HG02885 (cell line): ENCODE measurements at regions not wholly inside any gene's neighbourhood (a gene's known extent, or its start where the extent isn't known, plus 50 kb on each side); places are given as distances from the start of the nearest gene placed in this dataset.

Experiments used
- ATAC-seq: cut with Tn5 transposase; IDR thresholded peaks from one replicate; pipeline ENCODE4 v1.9.1; 2021; ENCODE audit warnings: mild to moderate bottlenecking; ENCODE audit not compliant: unreplicated experiment, poor library complexity

DNA sequence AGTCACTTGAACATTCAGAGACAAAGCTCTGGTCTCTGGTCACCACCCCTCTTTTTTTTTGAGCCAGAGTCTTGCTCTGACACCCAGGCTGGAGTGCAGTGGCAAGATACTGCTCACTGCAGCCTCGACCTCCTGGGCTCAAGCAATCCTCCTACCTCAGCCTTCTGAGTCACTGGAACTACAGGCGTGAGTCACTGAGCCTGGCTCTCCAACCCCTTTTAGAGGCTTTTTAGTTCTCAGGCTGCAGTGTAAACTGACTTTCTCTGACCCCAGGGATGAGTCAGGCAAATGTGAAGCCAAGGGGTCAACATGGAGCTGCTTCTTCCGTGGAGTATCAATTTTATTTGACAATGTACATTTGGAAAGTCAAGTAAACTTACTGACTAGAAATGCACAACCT lies 229.2 kb downstream of the PTTG2 start:
- no peak for ATAC-seq

DNA sequence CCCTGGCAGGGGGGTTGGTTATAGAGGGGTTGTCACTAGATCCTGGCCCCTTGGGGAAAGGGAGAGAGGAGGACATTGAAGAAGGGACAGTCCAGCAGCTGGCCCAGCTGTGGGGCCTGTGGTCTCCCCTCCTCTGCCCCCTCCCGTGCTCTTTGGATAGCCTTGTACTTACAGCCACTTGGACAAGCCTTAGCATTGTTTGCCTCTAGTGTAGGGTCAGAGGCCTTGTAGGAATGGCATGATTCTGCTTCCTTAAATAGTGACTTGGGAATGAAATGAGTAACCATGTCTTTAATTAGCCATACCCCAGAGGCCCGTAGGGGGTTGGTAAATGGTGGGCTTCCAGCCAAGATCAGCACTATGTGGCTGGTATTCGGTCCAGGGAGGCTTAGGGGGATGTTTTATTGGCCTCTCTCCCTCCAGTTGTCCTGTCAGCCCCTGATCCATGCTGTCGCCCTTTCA lies 230.6 kb downstream of the PTTG2 start:
- no peak for ATAC-seq

DNA sequence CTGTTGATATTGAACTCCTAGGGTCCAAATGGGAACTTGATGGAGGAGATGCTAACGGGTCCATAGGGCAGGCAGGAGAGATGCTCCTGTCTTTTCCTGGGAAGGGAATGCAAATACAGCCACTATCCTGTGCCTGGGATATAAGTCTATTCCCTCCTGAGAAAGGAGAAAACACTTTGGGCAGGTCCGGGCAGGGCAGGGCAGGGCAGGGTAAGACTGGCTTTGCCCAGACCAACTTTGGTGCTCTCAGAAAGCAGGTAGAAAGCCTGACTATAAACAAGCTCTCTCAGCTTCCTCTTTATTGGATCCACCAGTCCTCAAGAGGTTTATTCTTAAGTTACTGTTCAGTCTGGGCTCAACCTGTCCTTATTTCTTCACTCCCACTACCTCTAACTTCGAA lies 232.3 kb downstream of the PTTG2 start:
- no peak for ATAC-seq

GRCh38 chr4:38193236-38193863 lies 233.2 kb downstream of the PTTG2 start:
- no peak for ATAC-seq

- ATAC-seq = no peak
Observed at GRCh38 chr4:38194047-38194602, 233.9 kb downstream of the PTTG2 start.

GRCh38 chr4:38195486-38195885 lies 235.3 kb downstream of the PTTG2 start:
- no peak for ATAC-seq

- no peak for ATAC-seq
Observed at GRCh38 chr4:38195911-38196310, 235.7 kb downstream of the PTTG2 start.

DNA sequence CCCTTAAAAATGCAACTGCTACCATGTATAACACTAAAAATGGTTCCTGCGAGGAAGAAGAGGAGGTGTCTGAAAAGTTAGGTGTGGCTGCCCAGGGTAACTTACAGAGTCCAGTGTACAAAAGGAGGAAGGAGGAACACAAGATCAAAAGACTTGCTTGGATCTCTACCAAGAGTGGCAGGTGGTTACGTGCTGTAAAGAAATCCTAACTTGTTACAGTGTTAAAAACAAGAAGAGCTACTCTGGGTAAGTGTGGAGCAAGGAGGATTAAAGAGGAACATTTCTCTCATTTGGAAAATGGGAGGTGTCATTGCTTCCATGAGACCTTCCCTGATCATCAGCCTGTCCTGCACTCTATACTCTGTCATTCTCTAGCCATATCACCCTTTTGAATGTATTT lies 242.0 kb downstream of the PTTG2 start:
- ATAC-seq = no peak

DNA sequence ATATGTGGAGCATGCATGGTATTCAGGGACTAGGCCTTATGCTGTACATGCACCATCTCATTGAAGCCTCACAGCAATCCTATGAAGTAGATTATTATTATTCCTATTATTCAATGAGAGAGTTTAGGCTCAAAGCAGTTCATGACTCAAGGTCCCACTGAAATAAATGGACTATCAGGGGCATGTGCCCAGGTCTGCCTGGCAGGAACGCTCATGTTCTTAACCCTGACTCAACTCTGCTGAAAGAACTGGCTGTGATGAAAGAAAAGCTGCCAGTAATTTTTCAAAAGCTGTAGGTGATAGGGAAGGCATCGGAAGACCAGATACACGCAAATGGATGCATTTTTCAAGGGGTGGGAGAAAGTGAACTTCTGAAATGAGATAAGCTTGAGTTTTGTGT lies 243.4 kb downstream of the PTTG2 start:
- ATAC-seq = no peak

- ATAC-seq = no peak
Observed at GRCh38 chr4:38204339-38205035, 244.3 kb downstream of the PTTG2 start.

DNA sequence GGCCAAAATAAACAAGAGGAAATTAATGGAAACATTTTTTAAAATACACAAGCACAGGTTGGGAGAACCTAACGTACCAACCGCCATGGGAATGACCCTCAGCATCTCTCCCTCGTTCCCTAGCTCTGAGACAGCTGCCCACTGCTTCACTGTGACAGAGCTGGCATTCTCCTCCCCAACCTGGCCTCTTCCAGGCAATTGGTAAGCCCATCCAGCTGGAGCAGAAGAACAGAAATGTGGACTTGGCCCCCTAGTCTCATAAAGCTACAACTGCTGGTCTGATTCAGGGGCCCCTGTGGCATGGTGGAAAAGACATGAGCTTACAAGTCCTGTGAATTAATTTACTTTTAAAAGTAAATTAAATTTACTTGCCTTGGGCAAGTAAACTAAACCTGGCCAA lies 245.1 kb downstream of the PTTG2 start:
- no peak for ATAC-seq

DNA sequence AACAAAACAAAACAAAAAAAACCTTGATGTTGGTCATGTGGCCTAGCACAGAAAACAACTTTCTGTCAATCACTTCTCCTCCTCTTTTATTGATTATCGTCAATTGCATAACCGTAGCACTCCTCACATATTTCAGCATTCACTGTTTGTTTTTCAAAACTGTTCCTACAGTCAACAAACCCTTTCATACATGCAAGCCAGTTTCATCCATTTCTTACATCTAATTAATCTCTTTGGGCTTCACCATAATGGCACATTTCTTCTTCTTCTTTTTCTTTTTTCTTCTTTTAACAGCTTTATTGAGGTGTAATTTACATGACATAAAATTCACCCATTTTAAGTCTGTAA lies 246.9 kb downstream of the PTTG2 start:
- ATAC-seq = no peak

DNA sequence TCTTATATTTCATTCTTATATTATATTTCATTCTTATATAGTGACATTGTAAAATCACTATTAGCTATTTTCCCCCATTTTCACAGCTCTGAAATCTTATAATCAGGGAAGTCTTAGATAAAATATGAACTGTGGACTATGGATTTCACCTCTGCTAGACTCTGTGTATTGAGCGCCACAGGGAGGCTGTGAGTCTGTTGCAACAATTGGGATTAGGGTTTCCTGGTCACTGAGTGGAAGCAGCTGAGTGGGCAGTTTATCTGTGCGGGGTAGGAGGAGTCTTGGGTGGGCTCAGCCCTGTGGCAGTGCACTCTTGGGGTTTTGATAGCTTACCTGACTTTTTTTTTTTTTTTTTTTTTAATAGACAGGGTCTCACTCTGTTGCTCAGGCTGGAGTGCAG lies 249.5 kb downstream of the PTTG2 start:
- no peak for ATAC-seq

- no peak for ATAC-seq
Observed at GRCh38 chr4:38210396-38211114, 250.4 kb downstream of the PTTG2 start.

- ATAC-seq = no peak
Observed at GRCh38 chr4:38211885-38212284, 251.7 kb downstream of the PTTG2 start.

GRCh38 chr4:38213083-38213805 lies 253.0 kb downstream of the PTTG2 start:
- no peak for ATAC-seq

- ATAC-seq = no peak
Observed at GRCh38 chr4:38222892-38223291, 262.7 kb downstream of the PTTG2 start.

GRCh38 chr4:38223306-38223705 lies 263.1 kb downstream of the PTTG2 start:
- no peak for ATAC-seq

DNA sequence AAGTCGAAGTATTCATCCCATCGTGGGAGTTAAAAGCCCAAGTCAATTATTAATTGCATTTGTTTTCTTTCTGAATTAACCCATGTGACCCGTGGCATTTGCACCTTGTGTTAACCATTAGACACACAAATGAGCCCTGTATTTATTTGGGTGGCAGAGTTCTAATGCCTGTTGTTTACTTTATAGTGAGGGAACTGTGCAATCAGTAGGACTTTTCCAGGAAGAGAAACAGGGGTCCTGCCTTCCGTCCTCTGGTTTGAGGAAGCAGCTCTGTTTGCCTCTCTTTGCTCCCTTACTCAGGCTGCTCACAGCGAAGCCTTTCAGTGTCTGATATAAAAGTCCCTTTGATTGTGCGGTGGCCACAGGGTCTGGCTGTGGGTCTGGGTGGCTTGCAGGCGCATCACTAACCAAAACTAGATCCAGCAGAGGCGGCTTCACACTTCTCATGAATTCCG lies 263.6 kb downstream of the PTTG2 start:
- no peak for ATAC-seq

DNA sequence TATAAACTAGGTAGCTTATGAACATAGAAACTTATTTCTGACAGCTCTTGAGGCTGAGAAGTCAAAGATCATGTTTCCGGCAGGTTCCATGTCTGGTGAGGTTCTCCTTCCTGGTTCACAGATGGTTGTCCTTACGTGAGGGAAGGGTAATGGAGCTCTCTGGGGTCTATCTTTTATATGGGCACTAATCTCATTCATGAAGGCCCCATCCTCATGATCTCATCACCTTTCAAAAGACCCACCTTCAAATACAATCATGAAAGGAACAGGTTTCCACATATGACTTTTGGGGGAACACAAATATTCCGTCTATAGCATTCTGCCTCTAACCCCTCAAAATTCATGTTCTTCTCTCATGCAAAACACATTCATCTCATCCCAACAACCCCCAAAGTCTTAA lies 264.7 kb downstream of the PTTG2 start:
- ATAC-seq = no peak

DNA sequence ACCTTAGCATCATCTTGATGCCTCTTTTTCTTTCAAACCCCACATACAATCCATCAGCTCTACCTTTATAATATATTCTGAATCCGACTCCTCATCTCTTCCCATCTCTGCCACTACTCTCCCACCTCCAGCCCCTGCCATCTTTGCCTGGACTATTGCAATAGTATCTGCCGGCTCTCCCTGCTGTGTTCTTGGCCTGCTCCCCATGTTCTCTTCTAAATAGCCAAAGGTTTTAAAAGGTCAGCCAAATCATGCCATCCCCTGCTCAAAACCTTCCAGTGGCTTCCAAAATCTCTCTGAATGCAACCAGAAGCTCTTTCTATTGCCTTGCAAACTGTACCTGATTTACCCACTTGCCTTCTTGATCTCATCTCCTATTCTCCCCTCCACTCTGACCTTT lies 266.0 kb downstream of the PTTG2 start:
- ATAC-seq = no peak
